HG02885 (cell line): ENCODE measurements at regions not wholly inside any gene's neighbourhood (a gene's known extent, or its start where the extent isn't known, plus 50 kb on each side); places are given as distances from the start of the nearest gene placed in this dataset.
"Not testable (repeated sequence)": the region's sequence is repeated elsewhere in the genome, so short reads cannot be mapped to it uniquely, and the experiment has no call there.

ENCODE experiments used
- ATAC-seq: cut with Tn5 transposase; IDR thresholded peaks from one replicate; pipeline ENCODE4 v1.9.1; 2021; ENCODE audit warnings: mild to moderate bottlenecking; ENCODE audit not compliant: unreplicated experiment, poor library complexity

- no peak for ATAC-seq
These were observed 207.6 kb upstream of the PITX2 start for GRCh38 chr4:110830461-110830860.

- no peak for ATAC-seq
These were observed 215.1 kb upstream of the PITX2 start for GRCh38 chr4:110837896-110838450.

GRCh38 chr4:110840221-110840654 is 217.4 kb upstream of the PITX2 start:
- ATAC-seq, result no peak

GRCh38 chr4:110848787-110849186 is 225.9 kb upstream of the PITX2 start:
- ATAC-seq, result no peak

- no peak for ATAC-seq
These were observed 226.6 kb upstream of the PITX2 start for GRCh38 chr4:110849461-110849860.

GRCh38 chr4:110850461-110851442 is 227.9 kb upstream of the PITX2 start:
- no peak for ATAC-seq

GRCh38 chr4:110851989-110852388 is 229.1 kb upstream of the PITX2 start:
- no peak for ATAC-seq

GRCh38 chr4:110852793-110853192 is 229.9 kb upstream of the PITX2 start:
- no peak for ATAC-seq

GRCh38 chr4:110853242-110853641 is 230.4 kb upstream of the PITX2 start:
- no peak for ATAC-seq

- ATAC-seq, result no peak
These were observed 231.3 kb upstream of the PITX2 start for GRCh38 chr4:110854021-110854678.

GRCh38 chr4:110860125-110860524 is 237.2 kb upstream of the PITX2 start:
- no peak for ATAC-seq

- no peak for ATAC-seq
These were observed 238.0 kb upstream of the PITX2 start for GRCh38 chr4:110860901-110861300.

- ATAC-seq, result no peak
These were observed 242.9 kb upstream of the PITX2 start for GRCh38 chr4:110865611-110866259.

- peak; percentile 71 for ATAC-seq
These were observed 244.5 kb upstream of the PITX2 start for GRCh38 chr4:110867251-110867960.

- ATAC-seq, result no peak
These were observed 245.3 kb upstream of the PITX2 start for GRCh38 chr4:110867981-110868720.

- ATAC-seq, result no peak
These were observed 246.2 kb upstream of the PITX2 start for GRCh38 chr4:110869114-110869513.

- ATAC-seq, result peak; percentile 75
These were observed 247.1 kb upstream of the PITX2 start for GRCh38 chr4:110869862-110870572.

GRCh38 chr4:110876214-110876613 is 253.3 kb upstream of the PITX2 start:
- ATAC-seq, result not testable (repeated sequence)

- no peak for ATAC-seq
These were observed 254.0 kb upstream of the PITX2 start for GRCh38 chr4:110876866-110877265.
